ENCODE measurements at regions not wholly inside any gene's neighbourhood (a gene's known extent, or its start where the extent isn't known, plus 50 kb on each side); places are given as distances from the start of the nearest gene placed in this dataset.

DNA sequence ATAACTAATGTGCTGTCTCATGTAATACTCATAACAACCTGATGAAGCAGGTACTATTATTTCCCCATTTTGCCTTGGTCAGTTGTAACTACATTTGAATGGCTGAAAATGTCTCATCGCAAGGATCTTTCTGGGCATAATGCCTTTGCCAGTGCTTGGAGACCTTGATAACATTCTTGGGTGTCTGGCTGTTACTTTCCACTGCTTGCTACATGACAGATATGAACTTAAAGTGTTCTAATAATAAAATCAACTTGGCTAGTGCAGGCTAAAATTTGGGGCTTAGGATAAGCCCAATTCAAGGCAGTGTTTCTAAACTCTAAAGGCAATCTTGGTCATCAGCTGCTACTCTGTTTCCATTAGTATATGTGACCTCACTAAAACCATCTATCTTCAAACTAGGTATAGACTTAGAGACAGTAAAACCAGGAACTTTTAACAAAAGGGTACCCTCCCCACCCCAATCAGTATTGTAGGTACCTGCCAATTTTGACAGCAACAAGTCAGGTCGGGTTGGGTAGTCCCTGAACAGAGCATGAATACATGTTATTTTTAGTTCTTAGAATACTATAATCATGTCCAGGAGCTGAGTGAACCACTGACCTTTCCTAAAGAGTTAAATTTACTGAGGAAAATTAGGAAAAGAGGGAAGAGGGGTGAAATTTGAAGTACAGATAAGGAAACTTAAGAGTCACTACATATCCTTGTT lies 68.2 kb upstream of the AHR start:
- Histone ChIP-seq H3K4me3 (IDR thresholded peaks at IDR 0.05; ENCODE audit: insufficient read depth, low read depth, low read length) (no peak overlapping the region), H3K36me3 (ENCODE audit: insufficient read depth) (no peaks in the 10 kb centered on the region), H3K27me3 (ENCODE audit: insufficient read depth, low read depth) (no peaks in the 10 kb centered on the region), H2AFZ (ENCODE audit: low read depth) (no peak overlapping the region), H3K9ac (no peak overlapping the region), H4K20me1 (ENCODE audit: insufficient read depth) (no peaks in the 10 kb centered on the region), H3K4me1 (ENCODE audit: low read depth, poor library complexity, severe bottlenecking) (no peaks in the 10 kb centered on the region), H3K79me2 (ENCODE audit: insufficient read depth, low read depth) (no peaks in the 10 kb centered on the region), H3K27ac (no peak overlapping the region), H3K4me2 (no peak overlapping the region)
- TF ChIP-seq, protein P1, sequence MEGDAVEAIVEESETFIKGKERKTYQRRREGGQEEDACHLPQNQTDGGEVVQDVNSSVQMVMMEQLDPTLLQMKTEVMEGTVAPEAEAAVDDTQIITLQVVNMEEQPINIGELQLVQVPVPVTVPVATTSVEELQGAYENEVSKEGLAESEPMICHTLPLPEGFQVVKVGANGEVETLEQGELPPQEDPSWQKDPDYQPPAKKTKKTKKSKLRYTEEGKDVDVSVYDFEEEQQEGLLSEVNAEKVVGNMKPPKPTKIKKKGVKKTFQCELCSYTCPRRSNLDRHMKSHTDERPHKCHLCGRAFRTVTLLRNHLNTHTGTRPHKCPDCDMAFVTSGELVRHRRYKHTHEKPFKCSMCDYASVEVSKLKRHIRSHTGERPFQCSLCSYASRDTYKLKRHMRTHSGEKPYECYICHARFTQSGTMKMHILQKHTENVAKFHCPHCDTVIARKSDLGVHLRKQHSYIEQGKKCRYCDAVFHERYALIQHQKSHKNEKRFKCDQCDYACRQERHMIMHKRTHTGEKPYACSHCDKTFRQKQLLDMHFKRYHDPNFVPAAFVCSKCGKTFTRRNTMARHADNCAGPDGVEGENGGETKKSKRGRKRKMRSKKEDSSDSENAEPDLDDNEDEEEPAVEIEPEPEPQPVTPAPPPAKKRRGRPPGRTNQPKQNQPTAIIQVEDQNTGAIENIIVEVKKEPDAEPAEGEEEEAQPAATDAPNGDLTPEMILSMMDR (conservative IDR thresholded peaks at IDR 0.05; ENCODE audit: low read depth, low read length) = no peak

DNA sequence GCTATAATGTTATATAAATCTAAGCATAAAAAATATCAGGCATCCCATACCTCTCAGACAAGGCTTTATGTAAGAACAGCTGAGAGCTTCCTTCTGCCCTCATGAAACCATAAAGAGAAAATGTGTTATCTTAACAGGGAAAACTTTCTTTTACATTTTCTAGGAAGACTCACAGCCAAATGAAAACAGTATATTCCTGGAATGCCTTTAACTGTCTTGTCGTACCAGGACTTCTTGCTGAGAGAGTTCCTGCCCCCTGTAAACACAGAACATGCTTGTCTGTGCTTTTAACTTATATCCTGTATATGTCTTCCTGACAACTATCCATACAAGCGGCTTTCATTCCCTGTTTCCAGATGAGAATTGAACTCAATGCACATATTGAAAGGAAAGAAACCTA lies 64.8 kb upstream of the AHR start:
- TF ChIP-seq, protein P1 (conservative IDR thresholded peaks at IDR 0.05; ENCODE audit: low read depth, low read length) = no peak
- Histone ChIP-seq H3K4me3 (IDR thresholded peaks at IDR 0.05; ENCODE audit: insufficient read depth, low read depth, low read length) (no peak overlapping the region), H4K20me1 (ENCODE audit: insufficient read depth) (no peaks in the 10 kb centered on the region), H3K36me3 (ENCODE audit: insufficient read depth) (no peaks in the 10 kb centered on the region), H3K4me1 (ENCODE audit: low read depth, poor library complexity, severe bottlenecking) (no peaks in the 10 kb centered on the region), H3K79me2 (ENCODE audit: insufficient read depth, low read depth) (no peaks in the 10 kb centered on the region), H3K27me3 (ENCODE audit: insufficient read depth, low read depth) (no peaks in the 10 kb centered on the region), H3K9ac (no peak overlapping the region), H3K4me2 (no peak overlapping the region), H3K27ac (no peak overlapping the region), H2AFZ (ENCODE audit: low read depth) (no peak overlapping the region)

DNA sequence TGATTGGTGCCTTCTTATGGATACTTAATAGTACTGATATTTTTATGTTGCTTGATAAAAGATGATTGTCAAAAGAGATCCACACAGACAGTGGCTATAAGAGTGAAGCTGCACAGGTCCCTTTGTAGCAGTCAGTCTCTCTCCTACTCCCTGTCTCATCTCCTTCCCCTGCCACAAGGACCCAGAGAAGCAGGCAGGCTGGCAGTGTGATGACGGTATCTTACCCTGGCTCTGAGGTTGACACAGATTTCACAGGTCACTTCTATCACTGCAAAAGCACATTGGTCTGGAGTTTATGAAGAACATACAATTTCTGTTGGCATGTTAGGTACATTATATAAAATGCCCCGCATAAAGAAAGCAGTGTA lies 64.4 kb upstream of the AHR start:
- H3K9ac ChIP-seq = no peak overlapping the region
- H3K79me2 ChIP-seq (ENCODE audit: insufficient read depth, low read depth) = no peaks in the 10 kb centered on the region
- H4K20me1 ChIP-seq (ENCODE audit: insufficient read depth) = no peaks in the 10 kb centered on the region
- no peaks in the 10 kb centered on the region for H3K4me1 ChIP-seq (ENCODE audit: low read depth, poor library complexity, severe bottlenecking)
- TF ChIP-seq, protein P1 (conservative IDR thresholded peaks at IDR 0.05; ENCODE audit: low read depth, low read length) = no peak
- H2AFZ ChIP-seq (ENCODE audit: low read depth) = no peak overlapping the region
- no peak overlapping the region for H3K27ac ChIP-seq
- H3K36me3 ChIP-seq (ENCODE audit: insufficient read depth) = no peaks in the 10 kb centered on the region
- no peaks in the 10 kb centered on the region for H3K27me3 ChIP-seq (ENCODE audit: insufficient read depth, low read depth)
- H3K4me2 ChIP-seq = no peak overlapping the region
- no peak overlapping the region for H3K4me3 ChIP-seq (IDR thresholded peaks at IDR 0.05; ENCODE audit: insufficient read depth, low read depth, low read length)

DNA sequence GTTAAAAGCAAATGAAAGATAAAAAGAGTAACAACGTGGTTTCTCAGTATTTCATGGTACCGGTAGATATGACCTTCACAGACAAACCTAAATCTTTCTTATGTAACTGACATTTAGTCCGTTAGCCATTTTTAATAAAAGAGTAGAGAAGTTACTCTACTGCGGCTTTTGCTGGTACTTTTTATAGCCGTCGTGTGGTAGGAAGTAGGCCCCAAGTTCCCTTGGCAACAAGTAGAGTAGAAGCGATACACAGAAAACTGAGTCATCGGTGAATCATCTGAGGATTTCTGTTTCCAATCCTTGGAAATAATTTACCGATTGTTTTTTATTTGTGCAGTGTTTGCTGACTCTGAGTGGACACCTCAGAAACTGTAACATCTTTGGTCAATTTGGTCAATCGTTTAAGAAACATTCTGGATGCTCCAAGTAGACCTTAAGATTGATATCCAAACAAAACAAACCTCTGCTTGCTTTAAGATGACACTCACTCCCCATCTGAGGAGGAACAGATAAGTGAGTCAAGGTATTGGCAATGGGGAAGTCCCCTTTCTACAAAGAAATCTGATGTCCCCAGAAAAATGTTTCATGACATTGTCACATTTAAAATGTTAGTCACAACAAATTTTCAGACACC lies 63.9 kb upstream of the AHR start:
- TF ChIP-seq, protein P1 (conservative IDR thresholded peaks at IDR 0.05; ENCODE audit: low read depth, low read length) = no peak
- H3K4me2 ChIP-seq = no peak overlapping the region
- H3K4me3 ChIP-seq (IDR thresholded peaks at IDR 0.05; ENCODE audit: insufficient read depth, low read depth, low read length) = no peak overlapping the region

More for the DNA sequence above, 63.9 kb upstream of the AHR start:
- no peaks in the 10 kb centered on the region for H3K36me3 ChIP-seq (ENCODE audit: insufficient read depth)
- no peak overlapping the region for H3K9ac ChIP-seq
- no peaks in the 10 kb centered on the region for H3K4me1 ChIP-seq (ENCODE audit: low read depth, poor library complexity, severe bottlenecking)
- H3K79me2 ChIP-seq (ENCODE audit: insufficient read depth, low read depth) = no peaks in the 10 kb centered on the region
- H3K27ac ChIP-seq = no peak overlapping the region
- no peaks in the 10 kb centered on the region for H4K20me1 ChIP-seq (ENCODE audit: insufficient read depth)
- no peaks in the 10 kb centered on the region for H3K27me3 ChIP-seq (ENCODE audit: insufficient read depth, low read depth)
- H2AFZ ChIP-seq (ENCODE audit: low read depth) = no peak overlapping the region
